ELF-1 (cell line): ENCODE measurements at regions not wholly inside any gene's neighbourhood (a gene's known extent, or its start where the extent isn't known, plus 50 kb on each side); places are given as distances from the start of the nearest gene placed in this dataset.
"Not testable (repeated sequence)": the region's sequence is repeated elsewhere in the genome, so short reads cannot be mapped to it uniquely, and the experiment has no call there.

Experiments used
- DNase-seq: peaks from one replicate; pipeline ENCODE4 v3.0.0-alpha.2; 2016; ENCODE audit warnings: low read depth, low spot score

DNA sequence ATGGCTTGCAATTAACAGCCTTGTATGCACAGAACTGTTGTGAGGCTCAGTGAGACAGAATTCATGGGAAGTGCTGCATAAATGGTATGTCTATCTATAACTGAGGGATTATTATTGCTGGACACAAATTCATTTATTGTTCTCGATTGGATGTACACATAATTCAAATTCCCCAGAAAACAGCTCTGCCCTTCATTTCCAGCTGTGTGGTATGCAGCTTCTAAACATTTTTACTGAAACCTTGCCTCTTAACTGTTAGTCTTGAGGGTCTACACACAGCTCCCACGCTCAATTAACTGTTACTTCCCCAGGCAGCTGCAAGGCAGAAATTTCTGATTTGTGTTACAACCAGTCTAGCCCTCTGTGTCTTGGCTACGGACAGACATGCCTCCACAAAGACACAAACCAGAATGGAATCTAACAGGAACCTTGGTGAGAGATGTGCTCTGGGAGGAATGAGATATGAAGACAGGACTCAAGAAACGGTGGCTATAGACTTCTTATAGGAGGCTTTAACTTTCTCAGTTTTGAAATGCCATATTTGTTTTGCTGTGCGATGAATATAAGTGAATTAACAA lies 139.7 kb upstream of the TBL1XR1 start:
- no peak for DNase-seq

- no peak for DNase-seq
Measured at GRCh38 chr3:177337541-177338331, 140.5 kb upstream of the TBL1XR1 start.

DNA sequence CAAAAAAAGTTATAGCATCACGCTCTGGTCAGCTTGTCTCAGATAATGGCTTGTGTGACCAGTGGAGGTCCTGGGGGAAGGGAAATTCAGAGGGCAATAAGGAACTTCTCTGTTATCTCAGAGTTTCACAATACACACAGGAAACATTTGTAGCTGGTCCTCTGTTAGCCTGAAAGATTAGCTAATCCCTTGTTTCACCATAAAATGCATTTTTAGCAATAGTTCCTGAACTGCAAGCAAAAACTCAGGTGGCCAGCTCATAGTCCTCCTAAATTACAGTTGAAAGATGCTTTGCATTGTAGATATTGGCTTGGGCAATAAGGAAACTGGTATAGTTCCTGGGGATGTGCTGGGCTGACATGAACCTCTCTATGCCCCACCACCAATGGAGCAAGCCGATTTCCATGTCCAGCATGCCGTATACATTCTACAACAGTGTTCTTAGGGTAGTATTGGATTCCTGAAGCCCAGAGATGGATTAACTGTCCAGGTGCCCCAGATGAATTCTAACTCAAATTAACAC lies 141.5 kb upstream of the TBL1XR1 start:
- no peak for DNase-seq

- not testable (repeated sequence) for DNase-seq
Measured at GRCh38 chr3:177339220-177339703, 142.0 kb upstream of the TBL1XR1 start.

DNA sequence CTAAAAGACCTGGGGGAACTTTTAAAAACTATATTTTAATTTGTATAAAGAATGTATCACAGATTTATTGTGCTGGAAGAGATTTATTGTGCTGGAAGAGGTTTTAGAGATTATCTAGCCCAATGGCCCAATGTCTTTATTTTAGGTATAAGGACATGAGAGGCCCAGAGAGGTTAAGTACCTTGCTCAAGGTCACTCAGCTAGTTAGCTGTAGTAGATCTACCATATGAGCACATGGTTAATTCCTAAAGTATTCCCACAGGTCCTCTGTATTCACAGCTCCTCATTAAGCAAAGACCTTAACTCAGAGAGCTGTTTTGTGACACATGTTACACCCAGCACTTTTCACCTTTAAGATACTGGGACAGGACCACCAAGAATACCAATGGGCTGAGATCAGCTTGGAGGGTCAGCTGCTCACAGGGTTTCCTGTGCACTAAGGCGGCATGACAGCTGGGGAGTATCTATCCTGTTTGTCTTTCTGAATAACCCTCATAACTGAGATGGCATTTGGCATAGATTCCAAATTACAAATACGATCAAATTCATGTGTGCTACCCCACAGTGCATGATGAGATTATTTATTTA lies 143.1 kb upstream of the TBL1XR1 start:
- peak; percentile 36 for DNase-seq

- no peak for DNase-seq
Measured at GRCh38 chr3:177341736-177342419, 144.6 kb upstream of the TBL1XR1 start.

DNA sequence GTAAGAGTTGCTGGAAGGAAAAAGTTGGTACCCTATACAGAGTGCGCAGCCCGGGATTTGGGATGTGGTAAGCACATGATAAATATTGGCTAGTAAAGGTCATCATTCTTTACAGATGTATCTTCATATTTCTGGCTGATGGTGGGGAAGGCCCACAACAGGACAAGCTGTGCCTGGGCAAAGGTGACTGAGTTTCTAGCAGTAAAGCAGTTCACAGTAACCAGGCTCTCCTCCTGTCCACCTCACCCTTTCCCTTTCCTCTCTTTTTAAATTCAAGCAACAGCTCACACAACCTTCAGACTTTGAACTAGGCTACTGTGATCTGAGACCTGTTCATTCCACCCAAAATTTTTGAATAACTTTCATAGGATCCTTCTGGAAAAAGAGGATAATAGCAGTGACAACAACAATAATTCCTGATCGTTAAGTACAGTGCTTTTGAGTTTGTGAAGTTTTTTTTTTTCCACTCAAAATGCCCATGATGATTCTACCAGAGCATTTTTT lies 145.9 kb upstream of the TBL1XR1 start:
- no peak for DNase-seq

- peak; percentile 80 for DNase-seq
Measured at GRCh38 chr3:177345049-177345972, 148.0 kb upstream of the TBL1XR1 start.

DNA sequence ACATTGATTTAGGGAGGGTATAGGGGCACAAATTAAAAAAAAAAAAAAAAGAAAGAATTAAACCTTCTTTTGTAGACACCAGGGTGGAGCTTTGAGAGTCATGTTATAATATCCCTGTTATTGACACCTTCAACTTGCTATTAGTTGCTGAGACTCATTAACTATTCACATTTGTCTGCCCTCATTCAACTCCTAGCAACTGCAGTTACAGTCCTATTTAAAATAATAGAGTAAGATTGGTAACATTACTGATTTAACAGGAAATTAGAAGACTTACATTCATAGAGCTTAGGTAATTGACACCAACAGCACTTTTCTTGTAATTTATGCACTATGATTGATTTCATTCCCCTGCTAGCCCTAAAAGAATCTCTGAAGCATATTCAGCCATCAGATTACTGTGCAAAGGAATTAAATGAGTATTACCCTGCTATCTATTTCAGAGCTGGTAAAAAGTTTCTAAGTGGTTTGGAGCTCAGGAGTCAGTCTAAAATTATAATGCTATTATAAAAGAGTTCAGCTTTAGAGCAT lies 148.8 kb upstream of the TBL1XR1 start:
- DNase-seq, result no peak

DNA sequence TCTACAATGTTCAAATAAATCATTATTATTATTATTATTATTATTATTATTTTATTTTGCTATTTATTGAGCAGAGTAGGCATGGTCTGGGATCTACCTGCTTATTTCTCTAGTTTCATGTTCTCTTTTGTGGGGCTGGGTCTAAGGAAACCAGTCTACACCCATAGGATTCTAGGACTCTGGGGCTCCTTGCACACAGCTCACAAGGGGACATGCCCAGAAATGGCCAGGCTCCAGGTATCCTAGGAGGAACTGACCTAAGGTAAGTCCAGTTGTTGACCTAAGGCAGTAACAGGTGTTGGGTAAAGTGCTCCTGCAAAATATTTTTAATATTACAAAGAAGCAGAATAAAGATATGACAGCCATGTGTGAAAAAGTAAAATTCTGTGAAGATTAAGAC lies 149.6 kb upstream of the TBL1XR1 start:
- no peak for DNase-seq

DNA sequence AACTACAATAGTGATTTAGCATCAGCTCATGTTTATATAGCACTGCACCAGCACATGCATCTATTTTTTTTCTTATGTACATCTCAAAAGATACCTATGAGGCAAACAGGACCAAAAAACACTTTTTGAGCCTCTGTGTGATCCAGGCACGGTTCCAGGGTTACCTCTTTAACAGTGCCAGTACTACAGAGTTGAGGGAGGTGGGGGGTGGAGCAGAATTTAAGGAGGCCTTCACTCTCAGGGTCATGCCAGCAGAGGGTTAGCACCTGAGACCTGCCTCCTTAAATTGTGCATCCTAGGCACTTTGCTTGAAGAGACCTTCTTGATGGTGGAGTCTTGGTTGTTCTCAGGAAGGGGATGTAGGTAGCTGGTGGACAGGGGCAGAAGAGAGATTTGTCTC lies 150.3 kb upstream of the TBL1XR1 start:
- no peak for DNase-seq

- no peak for DNase-seq
Measured at GRCh38 chr3:177348974-177349373, 151.7 kb upstream of the TBL1XR1 start.

GRCh38 chr3:177349384-177349783 lies 152.1 kb upstream of the TBL1XR1 start:
- DNase-seq, result no peak

GRCh38 chr3:177350121-177350520 lies 152.8 kb upstream of the TBL1XR1 start:
- no peak for DNase-seq

DNA sequence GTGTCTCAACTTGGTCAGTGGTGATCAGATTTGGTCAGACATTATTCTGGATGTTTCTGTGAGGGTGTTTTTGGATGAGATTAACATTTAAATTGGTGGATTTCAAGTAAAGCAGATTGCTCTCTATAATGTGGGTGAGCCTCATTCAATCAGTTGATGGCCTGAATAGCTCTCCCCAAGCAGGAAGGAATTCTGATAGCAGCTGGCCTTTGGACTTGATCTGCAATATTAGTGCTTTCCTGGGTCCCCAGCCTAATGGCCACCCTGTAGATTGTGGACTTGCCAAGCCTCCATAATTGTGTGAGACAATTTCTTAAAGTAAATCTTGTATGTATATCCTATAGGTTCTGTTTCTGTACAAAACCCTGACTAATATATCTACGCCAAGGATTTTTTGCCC lies 153.9 kb upstream of the TBL1XR1 start:
- no peak for DNase-seq

- no peak for DNase-seq
Measured at GRCh38 chr3:177351757-177352158, 154.5 kb upstream of the TBL1XR1 start.

DNA sequence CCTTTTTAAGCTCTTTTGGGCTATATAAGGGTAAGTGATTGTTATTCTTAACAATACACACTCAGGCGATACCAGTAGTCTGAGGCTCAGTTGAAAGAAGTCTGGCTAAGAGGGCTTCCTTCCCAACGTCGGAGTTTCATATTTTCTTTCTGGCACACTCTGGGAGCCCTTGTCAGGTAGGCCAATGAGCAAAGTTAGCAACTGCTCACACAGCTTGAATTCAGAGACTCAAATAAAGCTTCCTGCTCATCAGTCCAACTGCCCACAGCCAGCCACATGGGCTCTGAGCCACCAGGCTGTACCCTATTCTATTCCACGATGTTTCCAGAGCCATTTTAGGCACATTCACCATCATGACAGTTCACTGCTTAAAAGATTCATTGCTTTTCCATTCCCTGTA lies 155.1 kb upstream of the TBL1XR1 start:
- no peak for DNase-seq

DNA sequence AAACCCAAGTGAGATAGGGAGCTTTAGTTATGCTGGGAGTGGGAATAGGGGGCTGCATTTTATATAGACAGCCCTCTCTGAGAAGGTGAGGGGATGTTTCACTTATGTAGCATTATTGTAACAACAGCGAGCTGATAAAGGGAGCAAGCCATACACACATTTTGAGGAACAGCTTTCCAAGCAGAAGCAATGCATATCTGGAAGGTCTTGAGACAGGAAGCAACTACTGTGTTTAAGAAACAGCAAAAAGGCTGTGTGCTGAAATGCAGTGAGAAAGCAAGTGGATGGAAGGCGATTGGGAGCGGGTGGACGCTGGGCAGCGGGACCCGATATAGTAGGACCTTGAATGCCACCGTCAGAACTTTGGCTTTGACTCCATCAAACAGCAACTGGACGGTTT lies 155.9 kb upstream of the TBL1XR1 start:
- no peak for DNase-seq

DNA sequence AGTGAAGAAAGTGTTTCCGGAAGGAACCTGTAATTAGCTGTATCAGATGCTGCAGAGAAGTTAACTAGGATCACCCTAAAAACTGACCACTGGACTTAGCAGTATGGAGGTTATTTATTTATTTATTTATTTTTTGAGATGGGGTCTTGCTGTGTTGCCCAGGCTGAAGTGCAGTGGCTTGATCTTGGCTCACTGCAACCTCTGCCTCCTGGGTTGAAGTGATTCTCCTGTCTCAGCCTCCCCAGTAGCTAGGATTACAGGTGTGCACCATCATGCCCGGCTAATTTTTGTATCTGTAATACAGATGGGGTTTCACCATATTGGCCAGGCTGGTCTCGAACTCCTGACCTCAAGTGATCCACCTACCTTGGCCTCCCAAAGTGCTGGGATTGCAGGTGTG lies 156.6 kb upstream of the TBL1XR1 start:
- not testable (repeated sequence) for DNase-seq

GRCh38 chr3:177354466-177354865 lies 157.2 kb upstream of the TBL1XR1 start:
- DNase-seq, result no peak

DNA sequence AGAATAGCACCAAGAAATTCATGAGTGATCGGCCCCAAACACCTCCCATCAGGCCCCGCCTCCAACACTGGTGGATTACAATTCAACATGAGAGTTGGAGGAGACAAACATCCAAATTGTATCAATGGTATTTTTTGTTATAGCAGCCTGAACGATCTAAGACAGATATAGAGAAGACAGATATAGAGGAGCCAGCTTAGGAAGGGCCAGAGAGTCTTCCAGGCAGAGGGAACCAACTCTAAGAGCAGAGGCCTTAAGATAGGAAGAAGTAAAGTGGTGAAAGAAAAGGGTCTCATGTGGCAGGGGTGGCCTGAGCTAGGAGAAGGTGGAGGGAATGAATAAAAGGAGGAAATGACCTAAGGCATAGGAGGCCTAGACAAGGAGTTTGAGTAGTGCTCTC lies 158.8 kb upstream of the TBL1XR1 start:
- DNase-seq, result no peak
